ENCODE measurements at regions not wholly inside any gene's neighbourhood (a gene's known extent, or its start where the extent isn't known, plus 50 kb on each side); places are given as distances from the start of the nearest gene placed in this dataset.

- TF ChIP-seq CTCF (IDR thresholded peaks at IDR 0.05; ENCODE audit: low read length) (no peak), EZH2phosphoT487 (IDR thresholded peaks at IDR 0.05; ENCODE audit: low read length) (no peak), EZH2 (optimal IDR thresholded peaks at IDR 0.05; ENCODE audit: low read depth, low read length) (no peak)
Measured at GRCh38 chr7:27367179-27367932, 124.8 kb downstream of the EVX1 start.

All from MM.1S (cell line).